GM12892 (cell line): ENCODE measurements at regions not wholly inside any gene's neighbourhood (a gene's known extent, or its start where the extent isn't known, plus 50 kb on each side); places are given as distances from the start of the nearest gene placed in this dataset.

ENCODE experiments used
- POLR2A ChIP-seq: IDR thresholded peaks from 2 replicates; pipeline ENCODE4 v1.6.1; 2011; ENCODE audit warnings: low read depth, low read length, control low read depth
- POLR2AphosphoS5 ChIP-seq: IDR thresholded peaks from 2 replicates; pipeline ENCODE4 v1.6.1; 2011; ENCODE audit warnings: low read depth, low read length, control low read depth

- TF ChIP-seq POLR2A, result no peak
- TF ChIP-seq POLR2AphosphoS5, result no peak
Measured at GRCh38 chr2:84290537-84290936, 168.5 kb downstream of the SUCLG1 start.
